Ovary (tissue), 3 donors: ENCODE measurements at regions not wholly inside any gene's neighbourhood (a gene's known extent, or its start where the extent isn't known, plus 50 kb on each side); places are given as distances from the start of the nearest gene placed in this dataset.

Experiments used
- CTCF ChIP-seq, 3 donors: fragments of 450-650 bp in 2 of 3; fragments of 200-600 bp in 1 of 3; IDR thresholded peaks; one replicate each; pipeline versions ENCODE4 v1.5.1 to v1.8.0; 2016 to 2022; ENCODE audit warnings: antibody characterized with exemption in 3 of 3, mild to moderate bottlenecking in 1 of 3
- EP300 ChIP-seq: sonication (generic); formaldehyde crosslinking; IDR thresholded peaks from one replicate; pipeline ENCODE4 v1.6.1; 2017; ENCODE audit warnings: antibody characterized with exemption
- POLR2A ChIP-seq: fragments of 450-650 bp; IDR thresholded peaks from one replicate; pipeline ENCODE4 v1.6.1; 2017; ENCODE audit warnings: antibody characterized with exemption, mild to moderate bottlenecking, moderate library complexity
- donor health status: DM: no; HTN: no; CAD: no.

- TF ChIP-seq CTCF (IDR thresholded peaks at IDR 0.05) (no peak), POLR2A (no peak), EP300 (no peak)
Measured at GRCh38 chr5:17839848-17840247, 205.6 kb downstream of the TAF11L14 start.
